A673 (cell line): ENCODE measurements at regions not wholly inside any gene's neighbourhood (a gene's known extent, or its start where the extent isn't known, plus 50 kb on each side); places are given as distances from the start of the nearest gene placed in this dataset.
"Not testable (repeated sequence)": the region's sequence is repeated elsewhere in the genome, so short reads cannot be mapped to it uniquely, and the experiment has no call there.

Source experiments
- BruUV-seq: library from RNA; stranded (reverse); fragments of 400-500 nt; replicated peaks from 2 replicates; lab custom pipeline; 2021; lab: Mats Ljungman, UMichigan
- CTCF ChIA-PET: fragments of 300-600 bp; sonication (Branson Sonifier 250); formaldehyde crosslinking; loops from one replicate; lab custom pipeline; 2022; ENCODE audit warnings: antibody characterized with exemption; lab: Charles Lee
- POLR2A ChIA-PET: fragments of 300-600 bp; sonication (Branson Sonifier 250); formaldehyde crosslinking; loops from one replicate; lab custom pipeline; 2022; ENCODE audit warnings: antibody characterized with exemption; ENCODE audit not compliant: low non-redundant PET; lab: Charles Lee
- DNase-seq: peaks from one replicate; pipeline ENCODE4 v3.0.0-alpha.2; 2015; ENCODE audit warnings: low spot score
- H3K27ac ChIP-seq: fragments of 200-600 bp; sonication (generic); 2 replicates; pipeline ENCODE4 v1.5.1; 2016; ENCODE audit warnings: mixed run types, low read depth, mild to moderate bottlenecking, mixed read lengths, antibody characterized with exemption, low read length; ENCODE audit not compliant: poor library complexity, severe bottlenecking
- H3K27me3 ChIP-seq: fragments of 200-600 bp; sonication (generic); replicated peaks from 2 replicates; pipeline ENCODE4 v1.6.1; 2017; ENCODE audit warnings: mixed run types, low read depth, mild to moderate bottlenecking, mixed read lengths, antibody characterized with exemption, low read length; ENCODE audit not compliant: insufficient read depth, poor library complexity
- H3K36me3 ChIP-seq: fragments of 200-600 bp; sonication (generic); 2 replicates; pipeline ENCODE4 v1.6.1; 2016; ENCODE audit warnings: mixed run types, mild to moderate bottlenecking, mixed read lengths, antibody characterized with exemption, low read length; ENCODE audit not compliant: insufficient read depth, poor library complexity, severe bottlenecking
- H3K4me1 ChIP-seq: fragments of 200-600 bp; sonication (generic); 2 replicates; pipeline ENCODE4 v1.6.1; 2017; ENCODE audit warnings: mixed run types, mild to moderate bottlenecking, mixed read lengths, antibody characterized with exemption, low read length; ENCODE audit not compliant: insufficient read depth, poor library complexity, severe bottlenecking
- H3K4me3 ChIP-seq: fragments of 200-600 bp; sonication (generic); 2 replicates; pipeline ENCODE4 v1.5.1; 2016; ENCODE audit warnings: low read depth, mixed run types, mild to moderate bottlenecking, mixed read lengths, low read length; ENCODE audit not compliant: poor library complexity, severe bottlenecking
- H3K9me3 ChIP-seq: fragments of 200-600 bp; sonication (generic); 2 replicates; pipeline ENCODE4 v1.6.1; 2016; ENCODE audit warnings: mixed run types, low read depth, mild to moderate bottlenecking, mixed read lengths, antibody characterized with exemption, low read length; ENCODE audit not compliant: poor library complexity, severe bottlenecking
- CTCF ChIP-seq: fragments of 300-800, 200-600 bp; sonication (generic); conservative IDR thresholded peaks from 2 replicates; pipeline ENCODE4 v1.5.1; 2017; ENCODE audit warnings: low read depth, mild to moderate bottlenecking, antibody characterized with exemption, low read length, moderate library complexity, mixed read lengths
- intact Hi-C: fragments of 100-400 bp; cut with micrococcal nuclease; formaldehyde crosslinking; loops from one replicate; pipeline ENCODE4 v1.10.0; 2022; ENCODE audit not compliant: unreplicated experiment

DNA sequence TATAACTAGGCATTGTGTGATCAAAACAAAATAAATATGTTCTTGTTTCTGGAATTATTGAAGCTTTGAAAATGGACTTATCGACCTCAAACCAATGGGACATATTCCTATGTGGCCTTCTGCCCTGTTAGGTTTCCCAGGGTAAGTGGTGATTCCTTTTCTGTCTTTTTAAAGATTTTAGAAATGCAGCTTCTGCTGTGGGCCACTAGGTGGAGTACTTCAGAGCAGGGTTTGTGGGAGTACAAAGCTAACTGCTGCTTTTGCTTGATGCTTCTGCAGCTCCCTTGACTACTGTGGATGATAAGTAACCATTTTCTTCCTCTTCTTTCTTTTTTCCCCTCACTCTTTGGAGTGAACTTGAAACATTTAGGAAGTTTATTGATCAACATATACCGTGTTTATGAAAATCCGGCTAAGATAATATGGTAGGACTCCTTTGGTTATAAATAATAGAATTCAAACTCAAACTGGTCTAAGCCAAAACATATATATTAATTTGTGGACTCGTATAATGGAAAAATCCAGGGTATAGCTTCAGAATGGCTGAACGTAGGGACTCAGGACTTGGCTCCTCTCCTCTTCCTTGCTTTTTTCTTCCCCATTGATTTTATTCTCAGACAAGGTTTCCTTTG, 1737.7 kb upstream of the DEFB115 start:
- peak; percentile 1 for DNase-seq
- POLR2A ChIA-PET, H3K36me3 ChIP-seq, H3K9me3 ChIP-seq, intact Hi-C loops, CTCF ChIA-PET, H3K27ac ChIP-seq, H3K27me3 ChIP-seq, BruUV-seq, H3K4me3 ChIP-seq, H3K4me1 ChIP-seq: not testable (repeated sequence)
- peak; percentile 49 for TF ChIP-seq CTCF

- H3K27ac ChIP-seq, CTCF ChIA-PET, H3K4me1 ChIP-seq, BruUV-seq, H3K27me3 ChIP-seq, H3K36me3 ChIP-seq, POLR2A ChIA-PET, H3K9me3 ChIP-seq, H3K4me3 ChIP-seq: not testable (repeated sequence)
- DNase-seq = peak; percentile 30
- TF ChIP-seq CTCF = peak; percentile 35
- intact Hi-C loops = loop anchor here (5.0 kb wide), 1 partner anchor 1779 kb away; no protein-coding TSS in a partner anchor
These were observed 1723.8 kb upstream of the DEFB115 start for GRCh38 chr20:29533566-29534177.

- intact Hi-C loops, H3K36me3 ChIP-seq, BruUV-seq, H3K27ac ChIP-seq, POLR2A ChIA-PET, CTCF ChIA-PET, H3K4me1 ChIP-seq, H3K9me3 ChIP-seq, H3K4me3 ChIP-seq, DNase-seq, H3K27me3 ChIP-seq: not testable (repeated sequence)
These were observed 1690.4 kb upstream of the DEFB115 start for GRCh38 chr20:29566901-29567635.

GRCh38 chr20:29567671-29568070, 1689.8 kb upstream of the DEFB115 start:
- DNase-seq, H3K4me1 ChIP-seq, H3K27me3 ChIP-seq, H3K36me3 ChIP-seq, H3K4me3 ChIP-seq, H3K27ac ChIP-seq, POLR2A ChIA-PET, intact Hi-C loops, BruUV-seq, H3K9me3 ChIP-seq, CTCF ChIA-PET: not testable (repeated sequence)

GRCh38 chr20:29570126-29570525, 1687.3 kb upstream of the DEFB115 start:
- not testable (repeated sequence) for BruUV-seq

GRCh38 chr20:29589530-29589929, 1667.9 kb upstream of the DEFB115 start:
- H3K4me3 ChIP-seq, H3K36me3 ChIP-seq, POLR2A ChIA-PET, DNase-seq, H3K27ac ChIP-seq, H3K9me3 ChIP-seq, CTCF ChIA-PET, intact Hi-C loops, H3K4me1 ChIP-seq, H3K27me3 ChIP-seq, BruUV-seq: not testable (repeated sequence)

More at GRCh38 chr20:29570126-29570525, 1687.3 kb upstream of the DEFB115 start:
- CTCF ChIA-PET, H3K36me3 ChIP-seq, H3K4me3 ChIP-seq, H3K4me1 ChIP-seq, H3K9me3 ChIP-seq, intact Hi-C loops, H3K27me3 ChIP-seq, DNase-seq, POLR2A ChIA-PET, H3K27ac ChIP-seq: not testable (repeated sequence)
